Trophoblast cell (in vitro differentiated cells and primary cell): ENCODE measurements at regions not wholly inside any gene's neighbourhood (a gene's known extent, or its start where the extent isn't known, plus 50 kb on each side); places are given as distances from the start of the nearest gene placed in this dataset.

Experiments
- DNase-seq, 2 donors: peaks; one replicate each; pipeline ENCODE4 v3.0.0-alpha.2; 2016
- H2AFZ ChIP-seq: 2 replicates; pipeline ENCODE4 v1.6.1; 2013; ENCODE audit warnings: low read length, moderate library complexity, mild to moderate bottlenecking; ENCODE audit not compliant: insufficient read depth, poor library complexity
- H2AK5ac ChIP-seq: 2 replicates; pipeline ENCODE4 v1.6.1; 2013; ENCODE audit warnings: mild to moderate bottlenecking, low read length
- H2BK120ac ChIP-seq: 2 replicates; pipeline ENCODE4 v1.6.1; 2013; ENCODE audit warnings: low read length, mild to moderate bottlenecking, moderate library complexity; ENCODE audit not compliant: insufficient read depth, poor library complexity
- H2BK12ac ChIP-seq: 2 replicates; pipeline ENCODE4 v1.6.1; 2013; ENCODE audit warnings: mild to moderate bottlenecking, low read length, moderate library complexity
- H2BK5ac ChIP-seq: 2 replicates; pipeline ENCODE4 v1.6.1; 2013; ENCODE audit warnings: low read length, low read depth, moderate library complexity, mild to moderate bottlenecking; ENCODE audit not compliant: poor library complexity
- H3K14ac ChIP-seq: 2 replicates; pipeline ENCODE4 v1.6.1; 2013; ENCODE audit warnings: mild to moderate bottlenecking, low read length
- H3K18ac ChIP-seq: 2 replicates; pipeline ENCODE4 v1.6.1; 2013; ENCODE audit warnings: mild to moderate bottlenecking, low read length
- H3K23ac ChIP-seq: 2 replicates; pipeline ENCODE4 v1.6.1; 2013; ENCODE audit warnings: low read length
- H3K27ac ChIP-seq: 2 replicates; pipeline ENCODE4 v1.5.1; 2013; ENCODE audit warnings: low read depth, mild to moderate bottlenecking, inconsistent platforms, low read length, moderate library complexity
- H3K27me3 ChIP-seq: 2 replicates; pipeline ENCODE4 v1.6.1; 2013; ENCODE audit warnings: inconsistent platforms, mild to moderate bottlenecking, low read length, moderate library complexity; ENCODE audit not compliant: insufficient read depth
- H3K36me3 ChIP-seq, 2 experiments: 1 replicate in 1 of 2; 2 replicates in 1 of 2; pipeline ENCODE4 v1.6.1; 2013; ENCODE audit warnings: low read length in 2 of 2, mild to moderate bottlenecking in 2 of 2, moderate library complexity in 1 of 2; ENCODE audit not compliant: insufficient read depth in 2 of 2, control insufficient read depth in 1 of 2
- H3K4ac ChIP-seq: 2 replicates; pipeline ENCODE4 v1.6.1; 2013; ENCODE audit warnings: low read depth, mild to moderate bottlenecking, low read length, moderate library complexity
- H3K4me1 ChIP-seq, 2 experiments: 1 replicate in 1 of 2; 2 replicates in 1 of 2; pipeline ENCODE4 v1.6.1; 2013; ENCODE audit warnings: low read length in 2 of 2, mild to moderate bottlenecking in 2 of 2, moderate library complexity in 1 of 2; ENCODE audit not compliant: insufficient read depth in 2 of 2, control insufficient read depth in 1 of 2
- H3K4me2 ChIP-seq: 2 replicates; pipeline ENCODE4 v1.6.1; 2013; ENCODE audit warnings: inconsistent platforms, mild to moderate bottlenecking, low read length, moderate library complexity
- H3K4me3 ChIP-seq: 2 replicates; pipeline ENCODE4 v1.5.1; 2013; ENCODE audit warnings: mild to moderate bottlenecking, low read depth, low read length, inconsistent platforms
- H3K79me1 ChIP-seq: one replicate; pipeline ENCODE4 v1.6.1; 2013; ENCODE audit warnings: low read length
- H3K79me2 ChIP-seq: 2 replicates; pipeline ENCODE4 v1.6.1; 2013; ENCODE audit warnings: low read length, mild to moderate bottlenecking; ENCODE audit not compliant: control insufficient read depth, insufficient read depth, poor library complexity
- H3K9ac ChIP-seq: 2 replicates; pipeline ENCODE4 v1.6.1; 2013; ENCODE audit warnings: mild to moderate bottlenecking, low read length
- H3K9me3 ChIP-seq: 2 replicates; pipeline ENCODE4 v1.6.1; 2013; ENCODE audit warnings: low read depth, mild to moderate bottlenecking, control low read depth, inconsistent platforms, low read length; ENCODE audit not compliant: insufficient read depth
- H4K12ac ChIP-seq: 2 replicates; pipeline ENCODE4 v1.6.1; 2013; ENCODE audit warnings: low read depth, mild to moderate bottlenecking, low read length, moderate library complexity
- H4K8ac ChIP-seq: 2 replicates; pipeline ENCODE4 v1.6.1; 2013; ENCODE audit warnings: low read depth, mild to moderate bottlenecking, low read length, moderate library complexity
- H4K91ac ChIP-seq: one replicate; pipeline ENCODE4 v1.6.1; 2013; ENCODE audit warnings: low read depth, mild to moderate bottlenecking, low read length, moderate library complexity
- WGBS: extraction: QIAGEN DNeasy Blood & Tissue Kit; methylation state at CpG from one replicate; pipeline ENCODE4 v1.1.7; 2013; ENCODE audit warnings: missing lambda C conversion rate; ENCODE audit not compliant: insufficient read length, insufficient coverage; ENCODE audit errors: extremely low coverage; 5-methylcytosine and 5-hydroxymethylcytosine counted together

- H3K4me2 ChIP-seq: no peak overlapping the region
- no peak overlapping the region for H3K4ac ChIP-seq
- H3K18ac ChIP-seq: no peak overlapping the region
- no peaks in the 10 kb centered on the region for H3K79me1 ChIP-seq
- no peak for DNase-seq
- no peaks in the 10 kb centered on the region for H3K36me3 ChIP-seq
- H3K9me3 ChIP-seq: no peaks in the 10 kb centered on the region
- no CpG with 5 or more reads among the region's 3 CpGs for WGBS
- H3K23ac ChIP-seq: no peak overlapping the region
- no peak overlapping the region for H3K4me3 ChIP-seq
- no peak overlapping the region for H2AFZ ChIP-seq
- no peak overlapping the region for H4K8ac ChIP-seq
- H2BK12ac ChIP-seq: no peak overlapping the region
- no peaks in the 10 kb centered on the region for H3K4me1 ChIP-seq
- no peak overlapping the region for H2BK5ac ChIP-seq
- H4K12ac ChIP-seq: no peak overlapping the region
- no peaks in the 10 kb centered on the region for H3K79me2 ChIP-seq
- no peak overlapping the region for H3K9ac ChIP-seq
- H3K14ac ChIP-seq: no peak overlapping the region
- H4K91ac ChIP-seq: no peak overlapping the region
- H3K27ac ChIP-seq: no peak overlapping the region
- no peak overlapping the region for H2BK120ac ChIP-seq
- no peak overlapping the region for H2AK5ac ChIP-seq
- no peaks in the 10 kb centered on the region for H3K27me3 ChIP-seq
Measured at GRCh38 chr5:8694545-8694944, 825.6 kb downstream of the MTRR start.

GRCh38 chr5:8695902-8696845 is 827.2 kb downstream of the MTRR start:
- H4K8ac ChIP-seq: no peak overlapping the region
- H3K4me3 ChIP-seq: no peak overlapping the region
- H2BK5ac ChIP-seq: no peak overlapping the region
- no peak overlapping the region for H4K12ac ChIP-seq
- no peaks in the 10 kb centered on the region for H3K4me1 ChIP-seq
- no peak overlapping the region for H3K23ac ChIP-seq
- no peak overlapping the region for H2AK5ac ChIP-seq
- H2AFZ ChIP-seq: no peak overlapping the region
- no peaks in the 10 kb centered on the region for H3K36me3 ChIP-seq
- no peaks in the 10 kb centered on the region for H3K79me2 ChIP-seq
- H3K18ac ChIP-seq: no peak overlapping the region
- H4K91ac ChIP-seq: no peak overlapping the region
- H3K79me1 ChIP-seq: no peaks in the 10 kb centered on the region
- H3K9ac ChIP-seq: no peak overlapping the region
- H3K27me3 ChIP-seq: no peaks in the 10 kb centered on the region
- no peak overlapping the region for H3K27ac ChIP-seq
- no peak overlapping the region for H2BK12ac ChIP-seq
- no peak overlapping the region for H3K4me2 ChIP-seq
- H2BK120ac ChIP-seq: no peak overlapping the region
- WGBS: no CpG with 5 or more reads among the region's 10 CpGs
- H3K14ac ChIP-seq: no peak overlapping the region
- H3K4ac ChIP-seq: no peak overlapping the region
- no peaks in the 10 kb centered on the region for H3K9me3 ChIP-seq
- no peak for DNase-seq

- H3K9me3 ChIP-seq: no peaks in the 10 kb centered on the region
- no CpG with 5 or more reads among the region's 5 CpGs for WGBS
- no peak overlapping the region for H2BK5ac ChIP-seq
- no peak overlapping the region for H4K91ac ChIP-seq
- H3K79me2 ChIP-seq: no peaks in the 10 kb centered on the region
- H3K36me3 ChIP-seq: no peaks in the 10 kb centered on the region
- no peak overlapping the region for H3K9ac ChIP-seq
- no peak overlapping the region for H3K4ac ChIP-seq
- no peak overlapping the region for H3K14ac ChIP-seq
- no peak overlapping the region for H2BK120ac ChIP-seq
- no peak overlapping the region for H3K18ac ChIP-seq
- H3K4me3 ChIP-seq: no peak overlapping the region
- no peak overlapping the region for H4K8ac ChIP-seq
- H2BK12ac ChIP-seq: no peak overlapping the region
- H3K4me1 ChIP-seq: no peaks in the 10 kb centered on the region
- no peaks in the 10 kb centered on the region for H3K79me1 ChIP-seq
- H3K27me3 ChIP-seq: no peaks in the 10 kb centered on the region
- H2AK5ac ChIP-seq: no peak overlapping the region
- H3K23ac ChIP-seq: no peak overlapping the region
- DNase-seq: no peak
- H2AFZ ChIP-seq: no peak overlapping the region
- no peak overlapping the region for H3K4me2 ChIP-seq
- H3K27ac ChIP-seq: no peak overlapping the region
- H4K12ac ChIP-seq: no peak overlapping the region
Measured at GRCh38 chr5:8700222-8700621, 831.3 kb downstream of the MTRR start.

DNA sequence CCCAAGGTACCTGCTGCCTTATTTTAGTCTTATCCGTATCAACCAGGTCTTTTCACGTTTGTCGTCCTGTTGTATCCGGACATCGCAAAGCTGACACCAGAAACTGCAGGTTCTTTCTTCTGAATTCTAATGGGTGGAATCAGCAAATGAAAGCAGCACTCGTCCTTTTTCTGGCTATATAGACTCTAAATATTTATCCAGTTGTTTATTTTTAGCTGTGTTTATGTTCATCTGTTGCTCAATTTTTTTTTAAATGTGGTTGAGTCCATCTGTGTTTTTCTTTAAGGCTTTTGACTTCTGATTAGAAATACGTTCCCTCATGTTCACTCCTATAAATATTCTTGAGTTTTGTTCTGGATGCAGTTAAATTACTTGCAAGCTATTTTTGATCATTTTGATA is 831.7 kb downstream of the MTRR start:
- WGBS: no CpG with 5 or more reads among the region's 7 CpGs
- no peak overlapping the region for H4K91ac ChIP-seq
- no peak overlapping the region for H3K27ac ChIP-seq
- H2BK5ac ChIP-seq: no peak overlapping the region
- no peak overlapping the region for H3K4me3 ChIP-seq
- no peak for DNase-seq
- no peak overlapping the region for H3K4me2 ChIP-seq
- no peak overlapping the region for H3K9ac ChIP-seq
- no peak overlapping the region for H3K18ac ChIP-seq
- no peak overlapping the region for H3K4ac ChIP-seq
- H2AFZ ChIP-seq: no peak overlapping the region
- H4K8ac ChIP-seq: no peak overlapping the region
- H3K79me2 ChIP-seq: no peaks in the 10 kb centered on the region
- H3K79me1 ChIP-seq: no peaks in the 10 kb centered on the region
- no peak overlapping the region for H2BK12ac ChIP-seq
- H3K23ac ChIP-seq: no peak overlapping the region
- no peaks in the 10 kb centered on the region for H3K27me3 ChIP-seq
- H2BK120ac ChIP-seq: no peak overlapping the region
- no peaks in the 10 kb centered on the region for H3K4me1 ChIP-seq
- no peaks in the 10 kb centered on the region for H3K9me3 ChIP-seq
- no peak overlapping the region for H4K12ac ChIP-seq
- no peak overlapping the region for H3K14ac ChIP-seq
- H3K36me3 ChIP-seq: no peaks in the 10 kb centered on the region
- H2AK5ac ChIP-seq: no peak overlapping the region
